CD4-positive, alpha-beta memory T cell (primary cell): ENCODE measurements at regions not wholly inside any gene's neighbourhood (a gene's known extent, or its start where the extent isn't known, plus 50 kb on each side); places are given as distances from the start of the nearest gene placed in this dataset.
"Not testable (repeated sequence)": the region's sequence is repeated elsewhere in the genome, so short reads cannot be mapped to it uniquely, and the experiment has no call there.

Source experiments
- CTCF ChIA-PET: fragments of 350-600 bp; sonication (Branson Sonifier 250); formaldehyde crosslinking; loops from one replicate; lab custom pipeline; 2021; ENCODE audit warnings: inconsistent platforms; ENCODE audit not compliant: partially characterized antibody; lab: Charles Lee
- POLR2A ChIA-PET: fragments of 350-600 bp; sonication (Branson Sonifier 250); formaldehyde crosslinking; loops from one replicate; lab custom pipeline; 2021; ENCODE audit not compliant: partially characterized antibody; lab: Charles Lee
- DNase-seq, 5 donors: peaks; one replicate each; pipeline versions ENCODE4 v3.0.0 to v3.0.0-alpha.2; 2020 to 2022; ENCODE audit warnings: mixed read lengths in 1 of 5
- H3K27ac ChIP-seq: one replicate; pipeline ENCODE4 v1.7.0; 2013; ENCODE audit warnings: low read depth, low read length
- H3K27me3 ChIP-seq: 2 replicates; pipeline ENCODE4 v1.7.0; 2013; ENCODE audit warnings: mild to moderate bottlenecking, low read length, moderate library complexity; ENCODE audit not compliant: insufficient read depth
- H3K36me3 ChIP-seq: 2 replicates; pipeline ENCODE4 v1.7.0; 2013; ENCODE audit warnings: mild to moderate bottlenecking, low read length, moderate library complexity; ENCODE audit not compliant: insufficient read depth
- H3K4me1 ChIP-seq: 2 replicates; pipeline ENCODE4 v1.7.0; 2013; ENCODE audit warnings: mild to moderate bottlenecking, low read length, moderate library complexity; ENCODE audit not compliant: insufficient read depth
- H3K4me3 ChIP-seq, 2 donors: one replicate each; pipeline ENCODE4 v1.7.0; 2013; ENCODE audit warnings: low read length in 2 of 2, mild to moderate bottlenecking in 1 of 2
- H3K9me3 ChIP-seq, 2 donors: one replicate each; pipeline ENCODE4 v1.7.0; 2013; ENCODE audit warnings: low read length in 2 of 2, control low read depth in 1 of 2; ENCODE audit not compliant: control insufficient read depth in 1 of 2
- H3K27ac Mint-ChIP-seq, 7 donors: one replicate each; pipeline ENCODE4 v1.8.0; 2020 to 2021; ENCODE audit warnings: mixed read lengths in 7 of 7, mild to moderate bottlenecking in 6 of 7, inconsistent platforms in 3 of 7, moderate library complexity in 3 of 7
- H3K27me3 Mint-ChIP-seq, 2 donors: one replicate each; pipeline ENCODE4 v1.8.0; 2020 to 2021; ENCODE audit warnings: mixed read lengths in 2 of 2
- H3K36me3 Mint-ChIP-seq, 2 donors: one replicate each; pipeline ENCODE4 v1.8.0; 2020 to 2021; ENCODE audit warnings: mixed read lengths in 2 of 2, inconsistent platforms in 1 of 2, mild to moderate bottlenecking in 1 of 2
- H3K4me1 Mint-ChIP-seq, 4 donors: one replicate each; pipeline ENCODE4 v1.8.0; 2020 to 2021; ENCODE audit warnings: mixed read lengths in 4 of 4, mild to moderate bottlenecking in 1 of 4
- H3K4me3 Mint-ChIP-seq, 8 donors: one replicate each; pipeline ENCODE4 v1.8.0; 2020 to 2021; ENCODE audit warnings: mixed read lengths in 8 of 8, mild to moderate bottlenecking in 7 of 8, moderate library complexity in 6 of 8, inconsistent platforms in 3 of 8
- H3K9me3 Mint-ChIP-seq, 8 donors: one replicate each; pipeline ENCODE4 v1.8.0; 2020 to 2021; ENCODE audit warnings: mixed read lengths in 8 of 8, mild to moderate bottlenecking in 5 of 8, inconsistent platforms in 3 of 8, moderate library complexity in 1 of 8
- intact Hi-C: fragments of 100-400 bp; cut with micrococcal nuclease; formaldehyde crosslinking; loops from one replicate; pipeline ENCODE4 v1.15.1; 2023

GRCh38 chr1:181251713-181252075, 163.2 kb downstream of the IER5 start:
- no peak overlapping the region for H3K27ac ChIP-seq
- no peak for DNase-seq
- H3K4me3 ChIP-seq: no peak overlapping the region
- no peaks in the 10 kb centered on the region for H3K36me3 ChIP-seq
- no peaks in the 10 kb centered on the region for H3K4me1 ChIP-seq
- H3K4me1 Mint-ChIP-seq: no peaks in the 10 kb centered on the region
- H3K36me3 Mint-ChIP-seq: peaks cover 3 to 6% of the 10 kb centered on the region in 2 donors
- ChIA-PET POLR2A (no interaction called here), CTCF (no interaction called here)
- peaks cover 0 to 42% (median 37%) of the 10 kb centered on the region in 8 donors for H3K9me3 Mint-ChIP-seq
- H3K4me3 Mint-ChIP-seq: no peak overlapping the region
- H3K27ac Mint-ChIP-seq: no peak overlapping the region
- intact Hi-C loops: no loop called here
- H3K9me3 ChIP-seq: peaks cover 0 to 4% of the 10 kb centered on the region in 2 donors
- no peaks in the 10 kb centered on the region for H3K27me3 ChIP-seq
- H3K27me3 Mint-ChIP-seq: peaks cover 1 to 8% of the 10 kb centered on the region in 2 donors

- H3K36me3 ChIP-seq: not testable (repeated sequence)
These were observed 165.1 kb downstream of the IER5 start for GRCh38 chr1:181253601-181254000.

GRCh38 chr1:181255270-181255929, 166.9 kb downstream of the IER5 start:
- intact Hi-C loops: no loop called here
- Mint-ChIP-seq H3K27me3 (peaks cover 3 to 5% of the 10 kb centered on the region in 2 donors), H3K27ac (no peak overlapping the region), H3K4me3 (no peak overlapping the region), H3K9me3 (peaks cover 0 to 26% (median 24%) of the 10 kb centered on the region in 8 donors), H3K4me1 (no peaks in the 10 kb centered on the region), H3K36me3 (peaks cover 3 to 4% of the 10 kb centered on the region in 2 donors)
- DNase-seq: no peak
- H3K9me3 ChIP-seq: peaks cover 0 to 4% of the 10 kb centered on the region in 2 donors
- H3K4me3 ChIP-seq: no peak overlapping the region
- H3K27me3 ChIP-seq: no peaks in the 10 kb centered on the region
- H3K4me1 ChIP-seq: no peaks in the 10 kb centered on the region
- H3K36me3 ChIP-seq: no peaks in the 10 kb centered on the region
- POLR2A ChIA-PET: no interaction called here
- no peak overlapping the region for H3K27ac ChIP-seq
- CTCF ChIA-PET: no interaction called here

More at GRCh38 chr1:181253601-181254000, 165.1 kb downstream of the IER5 start:
- H3K4me1 Mint-ChIP-seq, H3K4me1 ChIP-seq, CTCF ChIA-PET, H3K4me3 ChIP-seq, H3K27ac ChIP-seq, DNase-seq, H3K27me3 ChIP-seq, H3K27me3 Mint-ChIP-seq, H3K9me3 ChIP-seq, H3K4me3 Mint-ChIP-seq, intact Hi-C loops, H3K36me3 Mint-ChIP-seq, POLR2A ChIA-PET, H3K27ac Mint-ChIP-seq: not testable (repeated sequence)
- H3K9me3 Mint-ChIP-seq: peaks cover 0 to 28% (median 24%) of the 10 kb centered on the region in 8 donors

- Histone ChIP-seq H3K4me3 (no peak overlapping the region), H3K36me3 (no peaks in the 10 kb centered on the region), H3K27me3 (no peaks in the 10 kb centered on the region), H3K27ac (no peak overlapping the region), H3K4me1 (no peaks in the 10 kb centered on the region), H3K9me3 (peaks cover 0 to 4% of the 10 kb centered on the region in 2 donors)
- H3K27ac Mint-ChIP-seq: no peak overlapping the region
- peaks cover 7 to 10% of the 10 kb centered on the region in 2 donors for H3K27me3 Mint-ChIP-seq
- CTCF ChIA-PET: no interaction called here
- H3K9me3 Mint-ChIP-seq: peaks cover 0 to 26% (median 24%) of the 10 kb centered on the region in 8 donors
- POLR2A ChIA-PET: no interaction called here
- no peak for DNase-seq
- H3K36me3 Mint-ChIP-seq: peaks cover 3 to 4% of the 10 kb centered on the region in 2 donors
- H3K4me3 Mint-ChIP-seq: no peak overlapping the region
- intact Hi-C loops: no loop called here
- no peaks in the 10 kb centered on the region for H3K4me1 Mint-ChIP-seq
These were observed 168.6 kb downstream of the IER5 start for GRCh38 chr1:181257117-181257516.

- no peak overlapping the region for H3K4me3 ChIP-seq
- Mint-ChIP-seq H3K36me3 (peaks cover 0 to 3% of the 10 kb centered on the region in 2 donors), H3K4me1 (no peaks in the 10 kb centered on the region), H3K27me3 (peaks cover 7 to 10% of the 10 kb centered on the region in 2 donors), H3K4me3 (no peak overlapping the region), H3K27ac (no peak overlapping the region), H3K9me3 (peaks cover 0 to 22% (median 16%) of the 10 kb centered on the region in 8 donors)
- ChIA-PET CTCF (no interaction called here), POLR2A (no interaction called here)
- H3K36me3 ChIP-seq: no peaks in the 10 kb centered on the region
- H3K9me3 ChIP-seq: peaks cover 0 to 4% of the 10 kb centered on the region in 2 donors
- intact Hi-C loops: no loop called here
- H3K4me1 ChIP-seq: no peaks in the 10 kb centered on the region
- DNase-seq: no peak
- H3K27me3 ChIP-seq: no peaks in the 10 kb centered on the region
- no peak overlapping the region for H3K27ac ChIP-seq
These were observed 170.7 kb downstream of the IER5 start for GRCh38 chr1:181259026-181259745.

- no peak overlapping the region for H3K4me3 ChIP-seq
- intact Hi-C loops: no loop called here
- H3K9me3 Mint-ChIP-seq: peaks cover 0 to 14% (median 6%) of the 10 kb centered on the region in 8 donors
- H3K27ac ChIP-seq: no peak overlapping the region
- no peak for DNase-seq
- peaks cover 0 to 3% of the 10 kb centered on the region in 2 donors for H3K9me3 ChIP-seq
- H3K27me3 Mint-ChIP-seq: peaks cover 7 to 10% of the 10 kb centered on the region in 2 donors
- no peaks in the 10 kb centered on the region for H3K36me3 Mint-ChIP-seq
- ChIA-PET CTCF (no interaction called here), POLR2A (no interaction called here)
- no peaks in the 10 kb centered on the region for H3K36me3 ChIP-seq
- H3K27ac Mint-ChIP-seq: no peak overlapping the region
- H3K27me3 ChIP-seq: no peaks in the 10 kb centered on the region
- no peak overlapping the region for H3K4me3 Mint-ChIP-seq
- no peaks in the 10 kb centered on the region for H3K4me1 ChIP-seq
- H3K4me1 Mint-ChIP-seq: no peaks in the 10 kb centered on the region
These were observed 171.8 kb downstream of the IER5 start for GRCh38 chr1:181260271-181260670.

- Histone ChIP-seq H3K4me3 (no peak overlapping the region), H3K27ac (no peak overlapping the region), H3K4me1 (no peaks in the 10 kb centered on the region), H3K27me3 (no peaks in the 10 kb centered on the region), H3K9me3 (no peaks in the 10 kb centered on the region), H3K36me3 (no peaks in the 10 kb centered on the region)
- no peak for DNase-seq
- no peak overlapping the region for H3K4me3 Mint-ChIP-seq
- POLR2A ChIA-PET: no interaction called here
- no peaks in the 10 kb centered on the region for H3K4me1 Mint-ChIP-seq
- intact Hi-C loops: no loop called here
- H3K27ac Mint-ChIP-seq: no peak overlapping the region
- CTCF ChIA-PET: no interaction called here
- H3K36me3 Mint-ChIP-seq: no peaks in the 10 kb centered on the region
- H3K27me3 Mint-ChIP-seq: peaks cover 7 to 10% of the 10 kb centered on the region in 2 donors
- peaks cover 0 to 6% (median 0%) of the 10 kb centered on the region in 8 donors for H3K9me3 Mint-ChIP-seq
These were observed 172.5 kb downstream of the IER5 start for GRCh38 chr1:181260994-181261393.
